IMR-90 (cell line): ENCODE measurements at regions not wholly inside any gene's neighbourhood (a gene's known extent, or its start where the extent isn't known, plus 50 kb on each side); places are given as distances from the start of the nearest gene placed in this dataset.

Experiments used
- ATAC-seq: fragments of 200-7000 bp; cut with Tn5 transposase; 2 replicates; pipeline ENCODE4 v1.9.1; 2020; ENCODE audit warnings: low read depth, mild to moderate bottlenecking, moderate library complexity
- BruUV-seq: library from RNA; stranded (reverse); fragments of 400-500 nt; replicated peaks from 2 replicates; lab custom pipeline; 2021; lab: Mats Ljungman, UMichigan
- CTCF ChIA-PET: fragments of 300-600 bp; formaldehyde crosslinking; extraction: SDS; loops from one replicate; lab custom pipeline; 2021; ENCODE audit warnings: antibody characterized with exemption; lab: Yijun Ruan, JAX
- POLR2A ChIA-PET: fragments of 300-600 bp; sonication (Branson Sonifier 250); formaldehyde crosslinking; loops from one replicate; lab custom pipeline; 2022; ENCODE audit warnings: antibody characterized with exemption; ENCODE audit not compliant: unreplicated experiment; lab: Charles Lee
- DNase-seq: peaks from one replicate; pipeline ENCODE4 v3.0.0; 2013
- H2AFZ ChIP-seq: replicated peaks from 2 replicates; pipeline ENCODE3; 2013; ENCODE audit warnings: low read length, mild to moderate bottlenecking; ENCODE audit not compliant: poor library complexity
- H2AK5ac ChIP-seq: 2 replicates; pipeline ENCODE4 v1.6.1; 2013; ENCODE audit warnings: low read depth, low read length, inconsistent platforms
- H2AK9ac ChIP-seq: replicated peaks from 2 replicates; pipeline ENCODE3; 2013; ENCODE audit warnings: mild to moderate bottlenecking, low read depth, low read length, moderate library complexity; ENCODE audit not compliant: poor library complexity
- H2BK120ac ChIP-seq: 2 replicates; pipeline ENCODE4 v1.6.1; 2013; ENCODE audit warnings: low read depth, low read length, inconsistent platforms
- H2BK15ac ChIP-seq: 3 replicates; pipeline ENCODE4 v1.6.1; 2013; ENCODE audit warnings: low read depth, low read length, inconsistent platforms
- H2BK20ac ChIP-seq: 2 replicates; pipeline ENCODE4 v1.6.1; 2013; ENCODE audit warnings: low read depth, mild to moderate bottlenecking, inconsistent platforms, low read length, moderate library complexity
- H2BK5ac ChIP-seq: 2 replicates; pipeline ENCODE4 v1.6.1; 2013; ENCODE audit warnings: mild to moderate bottlenecking, low read depth, low read length, inconsistent platforms; ENCODE audit not compliant: poor library complexity, severe bottlenecking
- H3K14ac ChIP-seq: replicated peaks from 2 replicates; pipeline ENCODE4 v1.6.1; 2013; ENCODE audit warnings: low read depth, low read length, inconsistent platforms
- H3K18ac ChIP-seq: 2 replicates; pipeline ENCODE4 v1.6.1; 2013; ENCODE audit warnings: low read depth, low read length, control low read depth
- H3K23ac ChIP-seq: 2 replicates; pipeline ENCODE4 v1.6.1; 2013; ENCODE audit warnings: low read depth, low read length, inconsistent platforms
- H3K27ac ChIP-seq: 2 replicates; pipeline ENCODE4 v1.5.1; 2013; ENCODE audit warnings: mild to moderate bottlenecking, control low read depth, low read length; ENCODE audit not compliant: insufficient read depth
- H3K27me3 ChIP-seq: 2 replicates; pipeline ENCODE4 v1.6.1; 2013; ENCODE audit warnings: low read length; ENCODE audit not compliant: control insufficient read depth, insufficient read depth
- H3K36me3 ChIP-seq: 2 replicates; pipeline ENCODE4 v1.6.1; 2013; ENCODE audit warnings: low read length, mixed read lengths; ENCODE audit not compliant: control insufficient read depth, insufficient read depth
- H3K4ac ChIP-seq: 2 replicates; pipeline ENCODE4 v1.6.1; 2013; ENCODE audit warnings: low read depth, low read length, inconsistent platforms
- H3K4me1 ChIP-seq: 2 replicates; pipeline ENCODE4 v1.6.1; 2013; ENCODE audit warnings: low read length, mixed read lengths; ENCODE audit not compliant: control insufficient read depth, insufficient read depth
- H3K4me2 ChIP-seq: 2 replicates; pipeline ENCODE4 v1.6.1; 2013; ENCODE audit warnings: low read depth, mild to moderate bottlenecking, control low read depth, low read length, moderate library complexity
- H3K4me3 ChIP-seq: 2 replicates; pipeline ENCODE4 v1.5.1; 2013; ENCODE audit warnings: low read depth, mild to moderate bottlenecking, control low read depth, low read length, moderate library complexity; ENCODE audit not compliant: insufficient read depth
- H3K56ac ChIP-seq: 2 replicates; pipeline ENCODE4 v1.6.1; 2013; ENCODE audit warnings: low read length, inconsistent platforms; ENCODE audit not compliant: insufficient read depth; ENCODE audit errors: extremely low read depth
- H3K79me1 ChIP-seq, 2 experiments: 2 replicates each; pipeline ENCODE4 v1.6.1; 2013; ENCODE audit warnings: low read length in 2 of 2, inconsistent platforms in 1 of 2, low read depth in 1 of 2
- H3K9ac ChIP-seq: 2 replicates; pipeline ENCODE4 v1.6.1; 2013; ENCODE audit warnings: low read depth, low read length, control low read depth
- H3K9me1 ChIP-seq: 2 replicates; pipeline ENCODE4 v1.6.1; 2013; ENCODE audit warnings: low read length, inconsistent platforms; ENCODE audit not compliant: insufficient read depth
- H3K9me3 ChIP-seq: 2 replicates; pipeline ENCODE4 v1.6.1; 2013; ENCODE audit warnings: low read length; ENCODE audit not compliant: control insufficient read depth, insufficient read depth
- H4K20me1 ChIP-seq: 2 replicates; pipeline ENCODE4 v1.6.1; 2013; ENCODE audit warnings: low read length, inconsistent platforms; ENCODE audit not compliant: insufficient read depth
- H4K5ac ChIP-seq: 2 replicates; pipeline ENCODE4 v1.6.1; 2013; ENCODE audit warnings: mild to moderate bottlenecking, low read depth, low read length, control low read depth
- H4K8ac ChIP-seq, 2 experiments: 2 replicates each; pipeline ENCODE4 v1.6.1; 2013; ENCODE audit warnings: low read depth in 2 of 2, low read length in 2 of 2, control low read depth in 1 of 2, inconsistent platforms in 1 of 2
- H4K91ac ChIP-seq: 2 replicates; pipeline ENCODE4 v1.6.1; 2013; ENCODE audit warnings: low read depth, low read length, inconsistent platforms; ENCODE audit not compliant: insufficient read depth
- BHLHE40 ChIP-seq: fragments of 150-350 bp; IDR thresholded peaks from 2 replicates; pipeline ENCODE4 v1.6.1; 2016; ENCODE audit warnings: mild to moderate bottlenecking, low read depth, low read length
- CEBPB ChIP-seq: IDR thresholded peaks from 2 replicates; pipeline ENCODE4 v1.6.1; 2012; ENCODE audit warnings: low read depth, low read length, improper control_type of control experiment
- CHD1 ChIP-seq: IDR thresholded peaks from 2 replicates; pipeline ENCODE4 v1.6.1; 2012; ENCODE audit warnings: low read depth, low read length, improper control_type of control experiment
- FOS ChIP-seq: fragments of 150-350 bp; IDR thresholded peaks from 2 replicates; pipeline ENCODE4 v1.6.1; 2016; ENCODE audit warnings: low read depth, low read length
- MAFK ChIP-seq: IDR thresholded peaks from 2 replicates; pipeline ENCODE4 v1.6.1; 2012; ENCODE audit warnings: low read depth, low read length, improper control_type of control experiment
- MAZ ChIP-seq: IDR thresholded peaks from 2 replicates; pipeline ENCODE4 v1.6.1; 2012; ENCODE audit warnings: low read depth, mild to moderate bottlenecking, low read length, improper control_type of control experiment, moderate library complexity, borderline replicate concordance
- MXI1 ChIP-seq: IDR thresholded peaks from 2 replicates; pipeline ENCODE4 v1.6.1; 2012; ENCODE audit warnings: low read depth, mild to moderate bottlenecking, low read length, moderate library complexity, borderline replicate concordance
- NFE2L2 ChIP-seq: fragments of 150-350 bp; IDR thresholded peaks from 2 replicates; pipeline ENCODE4 v1.6.1; 2016; ENCODE audit warnings: low read depth, mild to moderate bottlenecking, low read length
- POLR2A ChIP-seq: IDR thresholded peaks from 2 replicates; pipeline ENCODE4 v1.6.1; 2012; ENCODE audit warnings: mild to moderate bottlenecking, low read depth, low read length
- RAD21 ChIP-seq: IDR thresholded peaks from 2 replicates; pipeline ENCODE4 v1.6.1; 2012; ENCODE audit warnings: low read length, improper control_type of control experiment
- RCOR1 ChIP-seq: IDR thresholded peaks from 2 replicates; pipeline ENCODE4 v1.6.1; 2012; ENCODE audit warnings: mild to moderate bottlenecking, low read length, improper control_type of control experiment; ENCODE audit not compliant: insufficient replicate concordance
- RFX5 ChIP-seq: IDR thresholded peaks from 2 replicates; pipeline ENCODE4 v1.8.0; 2012; ENCODE audit warnings: low read depth, mild to moderate bottlenecking, low read length, moderate library complexity
- SMC3 ChIP-seq: fragments of 150-350 bp; IDR thresholded peaks from 2 replicates; pipeline ENCODE4 v1.6.1; 2016; ENCODE audit warnings: low read depth, mild to moderate bottlenecking, antibody characterized with exemption, low read length, moderate library complexity
- WGBS, 2 experiments: methylation state at CpG; one replicate each; pipeline versions ENCODE4 v1.1.5 to v1.1.7; 2013; ENCODE audit warnings: missing lambda C conversion rate in 2 of 2; ENCODE audit not compliant: insufficient read length in 1 of 2; ENCODE audit errors: extremely low coverage in 2 of 2; 5-methylcytosine and 5-hydroxymethylcytosine counted together
- dilution Hi-C: fragments of 300-500 bp; cut with HindIII; formaldehyde crosslinking; loops from one replicate; pipeline ENCODE4 v1.14.3; 2018; ENCODE audit warnings: low sequenced_read_pairs; ENCODE audit not compliant: unreplicated experiment
- in situ Hi-C: fragments of 300-500 bp; cut with MboI; formaldehyde crosslinking; loops from 3 replicates; pipeline ENCODE4 v1.14.3; 2019; ENCODE audit warnings: low sequenced_read_pairs, inconsistent platforms, mixed read lengths
- intact Hi-C: fragments of 100-400 bp; cut with micrococcal nuclease; formaldehyde crosslinking; loops from 2 replicates; pipeline ENCODE4 v1.10.0; 2022
- TF ChIP-seq, protein P1 (sequence below): fragments of 150-350 bp; IDR thresholded peaks from 2 replicates; pipeline ENCODE4 v1.6.1; 2016; ENCODE audit warnings: low read depth, mild to moderate bottlenecking, low read length, moderate library complexity, borderline replicate concordance
- TF ChIP-seq, protein P2 (sequence below): fragments of 150-350 bp; IDR thresholded peaks from 2 replicates; pipeline ENCODE4 v1.6.1; 2017; ENCODE audit warnings: mild to moderate bottlenecking, antibody characterized with exemption, low read length, low read depth
- TF ChIP-seq, protein P3 (sequence below): conservative IDR thresholded peaks from 2 replicates; pipeline ENCODE4 v1.5.1; 2012; ENCODE audit warnings: mild to moderate bottlenecking, low read depth, low read length, improper control_type of control experiment

DNA sequence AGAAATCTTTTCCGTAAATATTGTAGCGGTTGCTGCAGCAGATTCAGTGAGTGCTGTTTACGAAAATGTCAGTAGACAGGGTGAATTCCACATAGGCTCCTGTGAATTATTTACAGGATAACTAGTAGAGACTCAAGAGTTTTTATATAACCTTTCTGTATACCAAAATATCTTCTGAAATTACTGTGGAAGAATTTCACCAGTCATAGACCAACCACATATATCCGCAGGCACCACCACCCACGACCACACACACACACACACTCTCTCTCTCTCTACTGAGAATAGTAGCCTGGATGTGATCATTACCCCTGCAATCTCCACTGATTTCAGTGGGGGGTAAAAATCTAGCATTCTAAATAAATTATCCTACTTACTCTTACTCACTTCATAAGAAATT is 341.8 kb downstream of the RBM43 start:
- no peaks in the 10 kb centered on the region for H4K20me1 ChIP-seq
- in situ Hi-C loops = loop anchor here (25.0 kb wide), 1 partner anchor 1333 kb away; the partner anchor contains the start of gene MMADHC
- no peak overlapping the region for H3K4ac ChIP-seq
- WGBS, 2 experiments = no CpG with 5 or more reads among the region's 5 CpGs
- no peaks in the 10 kb centered on the region for H3K27me3 ChIP-seq
- no peak overlapping the region for H2BK5ac ChIP-seq
- no peak overlapping the region for H3K14ac ChIP-seq
- BruUV-seq = no TSS peak
- ATAC-seq (no peak), DNase-seq (peak; percentile 42)
- TF ChIP-seq MXI1 = no peak
- no peak for TF ChIP-seq NFE2L2
- TF ChIP-seq FOS = no peak
- no peak for TF ChIP-seq MAZ
- no peak for TF ChIP-seq RAD21
- no peak for TF ChIP-seq RFX5
- no peak for TF ChIP-seq MAFK
- no peak for TF ChIP-seq BHLHE40
- no peak for TF ChIP-seq CHD1
- TF ChIP-seq, protein P1, sequence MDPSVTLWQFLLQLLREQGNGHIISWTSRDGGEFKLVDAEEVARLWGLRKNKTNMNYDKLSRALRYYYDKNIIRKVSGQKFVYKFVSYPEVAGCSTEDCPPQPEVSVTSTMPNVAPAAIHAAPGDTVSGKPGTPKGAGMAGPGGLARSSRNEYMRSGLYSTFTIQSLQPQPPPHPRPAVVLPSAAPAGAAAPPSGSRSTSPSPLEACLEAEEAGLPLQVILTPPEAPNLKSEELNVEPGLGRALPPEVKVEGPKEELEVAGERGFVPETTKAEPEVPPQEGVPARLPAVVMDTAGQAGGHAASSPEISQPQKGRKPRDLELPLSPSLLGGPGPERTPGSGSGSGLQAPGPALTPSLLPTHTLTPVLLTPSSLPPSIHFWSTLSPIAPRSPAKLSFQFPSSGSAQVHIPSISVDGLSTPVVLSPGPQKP = no peak
- no peak for TF ChIP-seq POLR2A
- TF ChIP-seq CEBPB = no peak
- no peak for TF ChIP-seq SMC3
- TF ChIP-seq, protein P2, sequence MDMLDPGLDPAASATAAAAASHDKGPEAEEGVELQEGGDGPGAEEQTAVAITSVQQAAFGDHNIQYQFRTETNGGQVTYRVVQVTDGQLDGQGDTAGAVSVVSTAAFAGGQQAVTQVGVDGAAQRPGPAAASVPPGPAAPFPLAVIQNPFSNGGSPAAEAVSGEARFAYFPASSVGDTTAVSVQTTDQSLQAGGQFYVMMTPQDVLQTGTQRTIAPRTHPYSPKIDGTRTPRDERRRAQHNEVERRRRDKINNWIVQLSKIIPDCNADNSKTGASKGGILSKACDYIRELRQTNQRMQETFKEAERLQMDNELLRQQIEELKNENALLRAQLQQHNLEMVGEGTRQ = no peak
- TF ChIP-seq, protein P3, sequence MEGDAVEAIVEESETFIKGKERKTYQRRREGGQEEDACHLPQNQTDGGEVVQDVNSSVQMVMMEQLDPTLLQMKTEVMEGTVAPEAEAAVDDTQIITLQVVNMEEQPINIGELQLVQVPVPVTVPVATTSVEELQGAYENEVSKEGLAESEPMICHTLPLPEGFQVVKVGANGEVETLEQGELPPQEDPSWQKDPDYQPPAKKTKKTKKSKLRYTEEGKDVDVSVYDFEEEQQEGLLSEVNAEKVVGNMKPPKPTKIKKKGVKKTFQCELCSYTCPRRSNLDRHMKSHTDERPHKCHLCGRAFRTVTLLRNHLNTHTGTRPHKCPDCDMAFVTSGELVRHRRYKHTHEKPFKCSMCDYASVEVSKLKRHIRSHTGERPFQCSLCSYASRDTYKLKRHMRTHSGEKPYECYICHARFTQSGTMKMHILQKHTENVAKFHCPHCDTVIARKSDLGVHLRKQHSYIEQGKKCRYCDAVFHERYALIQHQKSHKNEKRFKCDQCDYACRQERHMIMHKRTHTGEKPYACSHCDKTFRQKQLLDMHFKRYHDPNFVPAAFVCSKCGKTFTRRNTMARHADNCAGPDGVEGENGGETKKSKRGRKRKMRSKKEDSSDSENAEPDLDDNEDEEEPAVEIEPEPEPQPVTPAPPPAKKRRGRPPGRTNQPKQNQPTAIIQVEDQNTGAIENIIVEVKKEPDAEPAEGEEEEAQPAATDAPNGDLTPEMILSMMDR = no peak
- no peak for TF ChIP-seq RCOR1
- CTCF ChIA-PET = interaction anchor here (1.3 kb wide), 1 partner anchor 10 kb away, joined by 3 read pairs; no protein-coding TSS in a partner anchor
- no peak overlapping the region for H3K4me3 ChIP-seq
- H4K5ac ChIP-seq = no peak overlapping the region
- H3K9ac ChIP-seq = no peak overlapping the region
- H3K4me2 ChIP-seq = no peak overlapping the region
- H3K79me1 ChIP-seq = no peaks in the 10 kb centered on the region
- POLR2A ChIA-PET = no interaction called here
- H3K9me1 ChIP-seq = no peaks in the 10 kb centered on the region
- H2BK20ac ChIP-seq = no peak overlapping the region
- no peak overlapping the region for H3K27ac ChIP-seq
- no peaks in the 10 kb centered on the region for H3K9me3 ChIP-seq
- H2AK9ac ChIP-seq = no peak overlapping the region
- dilution Hi-C loops = no loop called here
- intact Hi-C loops = loop anchor here (10.0 kb wide), 1 partner anchor 1325 kb away; no protein-coding TSS in a partner anchor
- H4K91ac ChIP-seq = no peak overlapping the region
- no peak overlapping the region for H2AK5ac ChIP-seq
- H2AFZ ChIP-seq = no peak overlapping the region
- no peak overlapping the region for H2BK15ac ChIP-seq
- H3K56ac ChIP-seq = no peak overlapping the region
- no peaks in the 10 kb centered on the region for H3K36me3 ChIP-seq
- no peak overlapping the region for H3K23ac ChIP-seq
- peaks cover 2% of the 10 kb centered on the region; the same call in 1 of the 2 replicates for H3K4me1 ChIP-seq
- H2BK120ac ChIP-seq = no peak overlapping the region
- no peak overlapping the region for H3K18ac ChIP-seq
- no peak overlapping the region for H4K8ac ChIP-seq
